Fibroblast of skin of abdomen (primary cell): ENCODE measurements at regions not wholly inside any gene's neighbourhood (a gene's known extent, or its start where the extent isn't known, plus 50 kb on each side); places are given as distances from the start of the nearest gene placed in this dataset.

ENCODE experiments used
- DNase-seq: peaks from one replicate; pipeline ENCODE4 v3.0.0-alpha.2; 2013

GRCh38 chr2:12379143-12379542, 337.6 kb upstream of the TRIB2 start:
- DNase-seq, result no peak

DNA sequence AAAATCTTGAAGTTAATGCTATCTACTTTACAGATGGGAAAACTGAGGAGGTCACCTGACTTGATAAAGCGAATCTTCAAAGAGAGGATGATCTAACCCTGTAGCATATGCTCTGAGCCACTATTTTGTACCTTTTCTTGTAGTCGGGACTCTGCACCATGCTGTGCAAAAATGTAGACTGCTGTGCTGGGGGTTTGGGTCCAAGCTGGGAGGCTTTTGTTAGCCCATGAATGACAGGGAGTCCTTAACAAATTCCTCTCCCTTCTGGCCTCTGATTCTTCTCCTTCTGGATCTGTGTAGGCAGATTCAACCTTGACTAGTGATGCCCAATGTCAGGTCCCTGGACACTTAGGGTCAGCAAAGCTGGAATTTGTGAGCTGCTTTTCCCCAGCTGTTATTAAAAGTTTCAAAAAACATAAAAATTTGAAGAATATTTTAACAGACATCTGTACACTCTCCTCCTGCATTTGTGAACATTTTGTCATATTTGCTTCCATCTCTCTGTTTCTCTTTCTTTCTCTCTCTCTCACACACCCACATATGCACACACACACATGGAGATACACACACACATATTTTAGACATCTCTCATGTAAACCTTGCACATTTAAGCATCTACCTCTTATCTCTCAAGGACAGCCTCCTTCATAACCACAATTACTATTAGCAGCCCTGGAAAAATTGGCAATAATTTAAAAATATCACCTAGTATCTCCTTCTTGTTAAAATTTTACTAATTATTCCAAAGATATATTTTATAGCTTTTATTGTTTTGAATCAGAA, 335.0 kb upstream of the TRIB2 start:
- no peak for DNase-seq

- DNase-seq, result no peak
Observed at GRCh38 chr2:12382366-12382765, 334.4 kb upstream of the TRIB2 start.

- peak; percentile 40 for DNase-seq
Observed at GRCh38 chr2:12389344-12390045, 327.2 kb upstream of the TRIB2 start.

GRCh38 chr2:12391116-12391515, 325.6 kb upstream of the TRIB2 start:
- DNase-seq, result no peak

DNA sequence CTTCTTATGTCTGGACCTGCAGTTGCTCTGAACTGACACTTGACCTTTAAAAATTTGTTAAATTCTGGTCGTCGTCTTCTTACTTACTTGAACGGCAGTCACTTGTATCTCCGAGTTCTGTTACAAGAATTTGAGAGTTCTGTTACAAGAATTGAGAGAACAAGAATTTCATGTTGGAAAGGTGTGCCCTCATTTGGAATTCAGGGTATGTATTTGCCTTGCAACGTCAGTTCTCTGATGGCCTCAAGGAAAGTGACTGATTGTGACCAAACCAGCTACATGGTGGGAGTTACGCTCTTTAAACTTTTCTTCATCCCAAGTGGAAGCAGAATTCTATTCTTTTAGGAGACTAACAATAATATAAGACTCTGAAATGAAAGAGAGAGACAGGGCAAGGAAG, 320.0 kb upstream of the TRIB2 start:
- DNase-seq, result no peak

GRCh38 chr2:12397854-12398253, 318.9 kb upstream of the TRIB2 start:
- DNase-seq, result peak; percentile 26

DNA sequence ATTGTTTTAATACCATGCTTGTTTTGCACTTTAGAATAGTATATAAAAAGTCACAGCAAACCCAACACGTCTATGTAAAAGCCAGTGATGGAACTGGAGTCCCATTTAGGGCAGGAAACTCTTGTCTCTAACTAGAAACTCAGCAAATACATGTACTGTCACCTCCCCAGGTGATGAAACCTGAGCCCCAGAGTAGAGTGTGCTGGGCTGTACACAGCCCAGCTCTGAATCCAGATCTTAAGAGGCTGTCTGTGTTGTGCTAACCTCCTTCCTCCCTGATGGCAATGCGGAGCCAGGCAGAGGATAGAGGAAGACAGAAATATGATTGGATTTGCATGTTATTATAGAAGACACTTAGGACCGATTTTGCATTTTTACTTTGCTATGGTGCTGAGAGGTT, 317.5 kb upstream of the TRIB2 start:
- DNase-seq, result no peak

DNA sequence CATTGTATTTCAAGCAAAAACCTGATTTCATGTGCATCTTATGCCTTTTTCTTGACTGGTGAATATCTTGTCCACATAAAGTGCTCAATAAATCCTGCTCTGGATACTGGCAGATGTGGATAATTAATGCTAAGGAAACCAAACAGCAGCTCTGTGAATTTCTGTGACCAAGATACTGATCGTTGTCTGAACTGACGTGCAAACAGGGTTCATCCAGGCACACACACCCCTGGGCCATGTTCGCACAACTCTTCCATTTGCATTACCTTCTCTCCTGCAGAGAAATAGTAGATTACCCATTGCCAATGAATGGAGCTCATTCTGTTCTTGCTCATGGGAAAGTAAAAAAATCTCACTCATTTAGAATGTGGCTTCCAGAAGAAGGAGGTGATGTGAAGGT, 316.2 kb upstream of the TRIB2 start:
- DNase-seq, result no peak

GRCh38 chr2:12402440-12403139, 314.1 kb upstream of the TRIB2 start:
- DNase-seq, result no peak

DNA sequence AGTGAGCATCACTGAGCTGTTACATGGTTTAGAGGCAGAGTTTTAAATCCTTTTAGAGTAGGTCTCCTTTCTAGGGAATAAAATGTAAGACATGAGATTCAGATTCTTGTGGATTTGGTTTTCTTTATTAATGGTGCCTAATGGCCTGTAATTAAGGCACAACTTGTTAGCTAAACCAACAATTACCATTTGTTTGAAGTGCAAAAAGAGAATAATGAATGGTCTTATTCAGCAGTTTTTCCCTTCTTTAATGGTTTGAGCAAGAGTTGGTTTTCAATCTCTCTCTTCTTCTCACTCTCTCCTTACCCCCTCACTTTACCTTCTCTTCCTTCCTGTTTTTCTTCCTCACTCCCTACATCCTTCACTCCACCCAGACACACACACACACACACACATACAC, 312.2 kb upstream of the TRIB2 start:
- DNase-seq, result no peak

DNA sequence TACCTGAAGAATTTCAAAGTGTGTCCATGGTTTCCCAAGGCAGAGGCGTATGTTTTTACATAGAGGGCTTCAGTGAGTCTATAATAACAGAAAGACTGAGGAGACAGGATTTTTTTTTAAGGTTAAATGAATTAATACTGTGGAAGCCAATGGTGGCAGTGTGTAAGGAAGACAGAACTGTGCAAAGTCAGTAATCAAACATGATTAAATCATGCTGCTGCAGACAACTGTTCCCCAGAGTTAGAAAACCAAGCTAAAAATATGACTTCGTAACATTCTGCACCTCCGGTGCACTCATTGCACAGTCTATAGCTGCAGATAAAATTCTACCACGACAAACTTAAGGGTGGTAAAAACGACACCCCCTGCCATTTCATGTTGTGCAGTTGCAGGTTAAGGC, 309.6 kb upstream of the TRIB2 start:
- DNase-seq, result no peak

- peak; percentile 25 for DNase-seq
Observed at GRCh38 chr2:12412898-12413305, 303.8 kb upstream of the TRIB2 start.

DNA sequence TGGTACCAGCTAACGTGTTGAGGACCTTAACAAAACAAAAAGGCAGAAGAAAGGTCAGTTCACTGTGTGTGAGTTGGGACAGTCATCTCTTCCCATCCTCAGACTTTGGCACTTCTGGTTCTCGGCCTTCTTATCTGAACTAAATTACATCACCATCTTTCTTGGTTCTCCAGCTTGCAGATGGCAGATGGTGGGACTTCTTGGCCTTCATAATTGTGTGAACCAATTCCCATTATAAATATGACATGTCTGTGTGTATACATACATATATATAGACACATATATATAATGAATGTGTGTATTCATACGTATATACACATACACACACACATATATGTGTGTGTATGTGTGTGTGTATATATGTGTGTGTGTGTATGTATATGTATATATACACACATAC, 301.2 kb upstream of the TRIB2 start:
- DNase-seq, result no peak

DNA sequence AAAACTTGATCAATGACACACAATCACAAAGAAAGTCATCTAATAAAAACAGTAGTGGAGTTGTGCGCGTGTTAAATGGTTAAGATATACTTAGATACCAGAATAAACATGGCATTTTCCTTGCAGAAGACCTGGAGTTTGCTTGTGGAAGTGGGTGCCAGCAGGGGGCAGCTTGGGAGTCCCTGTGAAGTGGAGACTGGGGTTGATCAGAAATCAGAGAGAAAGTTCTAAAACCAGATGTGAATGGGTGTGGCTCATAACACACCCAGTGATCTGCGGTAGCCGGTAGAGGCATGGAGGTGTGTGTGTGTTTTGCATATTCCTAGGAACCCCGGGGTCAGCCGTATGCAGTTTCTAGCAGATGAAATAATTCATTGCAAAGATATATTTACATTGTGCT, 300.1 kb upstream of the TRIB2 start:
- peak; percentile 17 for DNase-seq

GRCh38 chr2:12417786-12418185, 298.9 kb upstream of the TRIB2 start:
- DNase-seq, result no peak

DNA sequence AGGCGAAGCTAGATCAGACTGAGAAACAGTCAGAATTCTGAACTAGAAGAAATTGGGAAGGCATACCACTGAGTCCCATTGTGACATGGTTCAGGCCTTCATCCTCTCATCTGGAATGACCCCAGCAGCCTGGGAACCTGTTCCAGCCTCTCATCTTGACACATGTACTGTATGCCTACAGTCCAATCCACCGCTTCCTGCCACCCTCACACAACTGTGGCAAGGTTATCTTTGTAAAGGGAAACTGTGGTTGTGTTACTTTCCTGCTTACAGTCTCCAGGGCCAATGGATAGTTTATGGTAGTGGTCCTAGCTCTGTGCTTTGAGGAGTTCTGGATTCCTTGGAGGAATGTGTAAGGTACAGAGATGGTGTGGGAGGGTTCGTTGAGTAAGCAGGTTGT, 296.9 kb upstream of the TRIB2 start:
- DNase-seq, result no peak

GRCh38 chr2:12421046-12421445, 295.7 kb upstream of the TRIB2 start:
- DNase-seq, result no peak

GRCh38 chr2:12424219-12424618, 292.5 kb upstream of the TRIB2 start:
- DNase-seq, result no peak

DNA sequence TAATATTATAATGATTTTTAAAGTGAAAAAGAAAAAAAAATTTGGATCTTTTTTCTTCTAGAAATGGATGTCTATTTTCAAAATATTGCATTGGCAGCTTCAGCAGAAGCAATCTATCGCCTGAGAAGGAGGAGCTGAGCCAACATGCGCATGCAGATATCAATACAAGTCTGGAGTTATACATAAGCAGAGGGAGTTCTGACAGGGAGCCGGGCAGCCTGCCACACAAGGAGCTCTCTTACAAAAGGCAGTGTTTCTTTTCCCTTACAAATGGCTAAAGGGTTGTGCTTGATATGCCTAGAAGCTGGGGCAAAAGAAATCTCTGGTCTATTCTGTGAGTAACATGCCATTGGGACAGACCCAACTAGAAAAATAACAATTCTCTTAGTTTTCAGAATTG, 291.9 kb upstream of the TRIB2 start:
- DNase-seq, result no peak

GRCh38 chr2:12428324-12428723, 288.4 kb upstream of the TRIB2 start:
- peak; percentile 28 for DNase-seq

GRCh38 chr2:12428786-12429185, 287.9 kb upstream of the TRIB2 start:
- DNase-seq, result no peak

GRCh38 chr2:12429779-12430406, 286.8 kb upstream of the TRIB2 start:
- DNase-seq, result peak; percentile 57
